ENCODE measurements at regions not wholly inside any gene's neighbourhood (a gene's known extent, or its start where the extent isn't known, plus 50 kb on each side); places are given as distances from the start of the nearest gene placed in this dataset.

DNA sequence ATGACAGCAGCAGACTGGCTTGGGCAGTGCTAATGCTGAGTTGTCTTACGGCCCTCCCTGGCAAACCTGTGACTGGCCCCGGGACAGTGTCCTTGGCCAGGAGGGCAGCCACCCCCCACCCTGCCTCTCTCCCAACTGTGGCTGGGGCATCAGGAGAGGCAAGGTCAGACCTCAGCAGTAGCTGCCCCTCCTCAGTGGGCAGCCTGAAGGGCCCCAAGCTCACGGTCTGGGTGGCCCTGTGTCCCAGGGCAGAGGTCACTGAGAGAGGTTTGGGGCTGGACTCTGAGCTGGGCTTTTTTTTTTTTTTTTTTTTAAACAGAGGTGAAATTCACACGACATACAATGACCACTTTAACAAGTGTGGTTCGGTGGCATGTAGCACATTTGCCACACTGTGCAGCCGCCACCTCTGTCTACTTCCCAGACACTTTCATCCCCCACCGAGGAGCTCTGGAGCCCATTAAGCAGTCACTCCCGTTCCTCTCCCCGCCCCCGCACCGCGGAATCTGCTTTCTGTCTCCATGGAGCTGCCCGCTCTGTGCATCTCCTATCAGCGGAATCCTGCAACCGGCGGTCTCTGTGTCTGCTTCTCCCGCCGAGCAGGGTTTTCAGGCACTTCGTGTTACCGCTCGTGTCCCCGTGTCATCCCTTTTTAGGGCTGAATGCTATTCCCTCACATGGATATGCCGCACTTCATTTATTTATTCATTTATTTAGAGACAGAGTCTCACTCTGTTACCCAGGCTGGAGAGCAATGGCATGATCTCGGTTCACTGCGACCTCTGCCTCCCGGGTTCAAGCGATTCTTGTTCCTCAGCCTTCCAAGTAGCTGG is 67.9 kb upstream of the GATA5 start:
- intact Hi-C loops (cut with micrococcal nuclease), result no loop called here
- DNase-seq (no peak), ATAC-seq (peak; percentile 6)

DNA sequence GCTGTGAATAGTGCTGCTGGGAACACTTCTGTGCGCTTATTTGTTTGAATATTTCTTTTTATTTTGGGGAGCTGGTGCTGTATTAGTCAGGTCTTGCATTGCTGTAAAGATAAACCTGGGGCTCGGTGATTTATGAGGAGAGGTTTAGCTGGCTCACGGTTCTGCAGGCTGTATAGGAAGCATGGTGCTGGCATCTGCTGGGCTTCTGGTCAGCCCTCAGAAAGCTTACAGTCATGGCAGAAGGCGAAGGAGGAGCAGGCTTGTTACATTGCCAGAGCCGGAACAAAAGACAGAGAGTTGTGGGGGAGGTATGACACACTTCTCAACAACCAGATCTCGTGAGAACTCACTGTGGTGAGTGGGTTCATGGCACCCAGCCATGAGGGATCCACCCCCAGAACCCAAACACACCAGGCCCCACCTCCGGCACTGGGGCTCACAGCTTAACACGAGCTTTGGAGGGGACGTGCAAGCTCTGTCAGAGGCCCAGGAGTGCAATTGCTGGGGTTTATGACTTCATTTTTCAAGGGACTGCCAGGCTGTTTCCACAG is 68.8 kb upstream of the GATA5 start:
- ATAC-seq (no peak), DNase-seq (no peak)
- intact Hi-C loops (cut with micrococcal nuclease), result no loop called here

DNA sequence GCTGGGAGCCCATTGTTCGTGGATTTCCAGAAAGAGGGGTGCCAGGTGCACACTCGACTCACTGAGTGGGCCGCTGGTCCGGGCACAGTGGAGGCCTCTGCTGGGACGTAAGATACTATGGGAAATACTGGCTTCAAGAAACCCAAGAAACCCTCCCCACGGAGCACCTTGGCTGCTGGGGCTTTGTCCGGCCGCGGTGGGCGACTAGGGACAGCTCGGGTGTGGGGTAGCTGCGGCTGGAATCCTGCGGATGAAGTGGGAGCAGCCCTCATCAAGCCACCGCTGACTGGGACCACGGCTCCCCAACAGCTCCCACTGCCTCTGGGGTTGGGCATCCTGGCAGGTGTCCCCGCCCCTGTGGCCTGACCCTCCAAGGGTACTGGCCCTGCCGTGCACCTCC is 69.5 kb upstream of the GATA5 start:
- DNase-seq, result no peak
- intact Hi-C loops (cut with micrococcal nuclease), result no loop called here
- ATAC-seq, result no peak

DNA sequence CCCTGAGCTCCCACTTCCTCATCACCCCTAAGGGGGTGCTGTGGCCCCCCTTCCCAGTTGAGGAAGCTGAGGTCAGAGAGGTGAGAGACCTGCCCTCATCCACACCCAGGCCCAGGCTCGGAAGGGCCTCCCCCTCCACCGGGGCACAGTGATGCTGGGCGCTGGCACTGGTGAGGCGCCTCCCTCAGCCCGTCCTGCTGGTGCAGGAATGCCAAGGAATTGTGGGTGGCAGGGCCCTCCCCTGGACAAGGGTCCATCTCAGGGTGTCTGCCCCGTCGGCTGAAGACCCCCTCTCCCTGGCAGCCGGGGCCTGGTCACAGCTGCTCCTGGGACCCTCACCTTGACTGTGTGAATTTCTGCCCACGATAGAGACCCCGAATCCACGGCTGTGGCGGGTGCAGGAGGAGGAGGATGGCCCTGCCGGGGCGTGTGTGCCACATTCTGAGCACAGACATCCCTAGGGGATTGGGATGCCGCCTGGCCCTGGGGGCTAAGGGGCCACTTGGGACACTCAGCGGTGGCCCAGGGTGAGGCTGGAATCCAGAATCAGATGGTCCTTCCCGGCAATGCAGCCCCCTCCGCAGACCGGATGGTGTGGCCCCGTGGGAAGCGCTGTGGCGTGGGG is 70.2 kb upstream of the GATA5 start:
- ATAC-seq, result no peak
- DNase-seq, result no peak
- intact Hi-C loops (cut with micrococcal nuclease), result no loop called here

DNA sequence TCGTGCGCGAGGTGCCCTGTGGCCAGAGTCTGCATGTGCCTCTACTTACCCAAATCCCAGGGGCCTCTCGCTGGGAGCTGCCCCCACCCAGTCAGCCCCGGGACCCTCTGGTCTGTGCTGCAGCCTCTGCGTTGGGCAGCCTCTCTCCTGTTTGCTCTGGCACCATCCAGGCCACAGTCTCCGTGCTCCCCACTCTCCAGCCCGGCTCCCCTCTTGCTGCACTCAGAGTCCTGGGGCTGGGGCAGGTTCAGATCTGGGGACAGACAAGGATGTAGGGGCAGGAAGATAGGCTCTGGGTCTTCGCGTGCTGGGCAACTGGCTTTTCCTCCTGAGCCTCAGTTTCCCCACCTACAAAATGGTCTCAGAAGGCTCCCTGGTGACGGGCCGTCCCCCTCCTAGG is 70.8 kb upstream of the GATA5 start:
- DNase-seq (no peak), ATAC-seq (no peak)
- intact Hi-C loops (cut with micrococcal nuclease), result no loop called here

DNA sequence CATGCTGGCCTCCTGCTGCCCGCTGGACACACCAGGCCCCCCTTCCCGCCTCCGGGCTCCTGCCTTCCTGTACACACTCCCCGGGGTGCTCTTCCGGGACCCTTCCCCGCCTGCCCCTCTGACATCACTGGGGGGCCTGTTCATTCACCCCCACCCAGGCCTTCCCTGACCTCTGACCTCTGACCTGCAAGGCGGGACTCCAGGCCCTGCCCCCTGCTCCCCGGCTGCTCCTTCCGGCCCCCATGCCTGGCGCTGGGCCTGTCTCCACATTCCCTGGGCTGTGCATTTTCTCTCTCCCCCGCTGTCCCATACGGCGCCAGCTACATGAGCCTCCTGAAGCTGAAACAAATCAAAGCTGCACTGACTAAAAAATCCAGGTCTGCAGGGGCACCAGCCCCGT is 71.6 kb upstream of the GATA5 start:
- DNase-seq (no peak), ATAC-seq (no peak)
- intact Hi-C loops (cut with micrococcal nuclease), result no loop called here

DNA sequence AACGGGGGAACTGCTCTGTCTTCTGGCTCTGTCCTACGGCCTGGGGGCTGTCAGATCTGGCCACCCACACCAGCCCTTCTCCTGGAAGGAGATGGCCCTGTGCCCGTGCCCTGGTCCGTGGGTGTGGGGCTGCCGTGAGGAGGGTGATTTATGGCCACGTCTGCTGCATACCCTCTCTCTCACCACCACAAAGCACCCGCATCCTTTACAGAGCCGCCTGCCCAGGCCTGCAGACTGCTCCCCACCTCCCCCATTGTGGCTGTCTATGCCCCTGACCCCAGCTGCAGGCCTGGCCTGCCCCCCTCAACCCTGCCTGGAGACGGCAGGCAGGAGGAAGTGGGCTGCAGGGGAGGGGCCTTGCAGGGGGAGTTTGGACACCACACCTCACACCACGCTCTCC is 72.7 kb upstream of the GATA5 start:
- DNase-seq (no peak), ATAC-seq (no peak)
- intact Hi-C loops (cut with micrococcal nuclease), result no loop called here

DNA sequence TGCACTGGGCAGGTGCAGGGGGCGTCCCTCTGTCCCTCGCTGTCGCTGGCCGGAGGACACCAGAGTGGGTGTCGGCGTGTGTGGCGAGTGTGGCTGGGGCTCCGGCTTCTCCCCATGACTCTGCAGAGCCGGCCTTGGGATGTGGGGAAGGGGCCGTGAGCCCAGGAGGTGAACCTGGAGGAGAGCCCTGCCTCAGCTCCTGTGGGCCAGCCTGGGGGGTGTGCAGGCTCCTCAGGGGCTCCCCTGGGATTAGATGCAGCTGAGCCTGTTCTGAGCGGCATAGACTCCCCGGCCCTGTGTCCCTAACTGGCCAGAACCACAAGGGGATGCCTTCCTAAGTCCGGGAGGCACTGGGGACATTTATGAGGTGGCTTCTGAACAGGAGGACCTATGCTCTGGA is 73.2 kb upstream of the GATA5 start:
- DNase-seq (no peak), ATAC-seq (no peak)
- intact Hi-C loops (cut with micrococcal nuclease), result no loop called here

DNA sequence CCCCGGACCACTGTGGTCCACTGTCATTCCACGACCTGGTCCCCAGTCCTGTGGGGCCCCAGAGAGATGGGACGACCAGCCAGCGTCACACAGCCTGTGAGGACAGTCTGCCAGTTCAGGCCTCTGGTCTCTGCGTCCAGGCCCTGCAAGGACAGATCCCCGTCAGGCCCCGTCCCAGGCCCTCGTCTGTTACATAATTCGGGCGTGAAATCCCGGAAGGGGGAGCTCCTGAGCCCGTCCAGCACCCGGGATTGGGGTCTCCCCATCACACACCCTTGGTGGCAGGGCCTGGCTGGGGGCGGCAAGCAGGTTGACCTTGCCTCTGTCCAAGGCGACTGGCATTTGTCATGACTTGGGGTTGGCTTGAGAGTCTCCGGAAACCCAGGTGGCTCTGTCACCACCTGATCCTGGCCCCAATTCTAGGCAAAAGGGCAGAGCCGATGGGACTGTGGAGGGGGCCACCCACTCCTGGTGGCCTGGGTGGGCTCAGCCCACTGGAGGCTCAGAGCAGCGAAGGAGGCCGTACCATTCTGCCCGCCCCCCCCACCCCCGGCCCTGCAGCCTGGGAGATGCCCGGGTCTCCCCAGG is 73.8 kb upstream of the GATA5 start:
- ATAC-seq (peak; percentile 48), DNase-seq (peak; percentile 71)
- intact Hi-C loops (cut with micrococcal nuclease), result no loop called here

DNA sequence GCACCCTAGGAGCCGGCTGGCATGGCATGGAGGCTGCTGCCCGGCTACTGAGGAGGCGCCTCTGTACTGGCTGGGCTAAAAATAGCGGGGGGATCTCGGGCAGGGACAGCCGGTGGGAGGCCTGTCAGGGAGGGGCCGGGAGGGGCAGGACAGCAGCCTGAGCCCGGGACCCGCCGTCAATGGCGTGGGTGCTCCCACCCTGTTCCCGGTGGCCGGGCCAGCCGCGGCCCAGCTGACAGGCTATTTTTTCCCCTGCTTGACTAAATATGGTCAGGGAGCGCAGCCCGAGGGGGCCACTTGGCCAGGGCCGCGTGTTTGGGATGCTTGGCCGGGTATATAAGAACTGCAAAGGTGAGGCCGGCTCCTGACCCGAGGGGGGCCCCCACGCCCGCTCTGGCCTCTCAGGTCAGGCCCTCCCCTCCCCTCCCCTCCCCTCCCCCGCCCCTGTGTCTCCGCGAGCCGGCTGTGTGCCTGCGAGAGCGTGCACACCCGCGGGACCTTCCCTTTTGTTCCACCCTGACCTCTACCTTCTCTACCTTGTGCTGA is 74.4 kb upstream of the GATA5 start:
- DNase-seq, result peak; percentile 93
- intact Hi-C loops (cut with micrococcal nuclease), result no loop called here
- ATAC-seq, result peak; percentile 83

DNA sequence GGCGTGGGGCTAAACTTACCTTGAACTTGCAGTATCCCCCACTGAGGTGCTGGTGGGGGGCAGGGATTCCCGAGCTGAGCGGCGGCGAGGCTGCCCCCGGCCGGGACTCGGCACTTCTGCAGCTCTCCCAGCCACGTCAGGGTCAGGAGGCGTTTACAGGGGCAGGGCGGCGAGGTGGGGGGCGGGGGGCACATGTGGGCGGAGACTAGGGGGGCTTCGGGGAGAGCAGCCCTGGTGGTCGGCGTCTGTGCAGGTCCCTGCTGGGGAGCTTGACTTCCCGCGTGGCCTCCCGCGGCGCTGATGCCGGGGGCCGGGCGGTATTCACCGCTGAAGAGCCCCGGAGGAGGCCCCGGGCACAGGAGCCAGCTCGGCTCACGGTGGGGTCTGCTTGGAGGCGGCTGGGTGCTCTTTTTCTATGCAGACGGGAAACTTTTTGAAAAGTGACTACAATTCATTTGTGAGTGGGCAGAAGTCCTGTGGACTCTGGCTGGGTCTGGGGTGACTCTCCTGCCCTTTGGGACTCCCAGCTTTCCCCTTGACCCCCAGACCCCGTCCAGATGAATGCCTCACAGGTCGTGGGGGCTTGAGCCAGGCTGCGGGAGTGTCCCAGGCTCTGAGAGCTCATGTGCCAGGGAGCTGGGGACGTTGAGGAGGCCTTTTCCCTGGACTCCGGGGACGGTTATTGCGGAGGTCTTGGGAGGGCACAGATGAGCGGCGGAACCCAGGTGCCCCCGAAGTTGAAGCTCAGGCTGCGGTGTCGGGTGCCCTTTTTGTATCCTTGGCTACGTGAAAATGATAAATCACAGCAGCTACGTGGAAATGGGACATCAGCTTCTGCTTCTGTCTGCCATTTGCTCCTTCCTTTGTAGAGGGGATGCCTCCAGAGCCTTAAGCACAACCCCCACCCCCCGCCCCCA is 75.9 kb upstream of the GATA5 start:
- ATAC-seq (no peak), DNase-seq (no peak)
- intact Hi-C loops (cut with micrococcal nuclease), result no loop called here

DNA sequence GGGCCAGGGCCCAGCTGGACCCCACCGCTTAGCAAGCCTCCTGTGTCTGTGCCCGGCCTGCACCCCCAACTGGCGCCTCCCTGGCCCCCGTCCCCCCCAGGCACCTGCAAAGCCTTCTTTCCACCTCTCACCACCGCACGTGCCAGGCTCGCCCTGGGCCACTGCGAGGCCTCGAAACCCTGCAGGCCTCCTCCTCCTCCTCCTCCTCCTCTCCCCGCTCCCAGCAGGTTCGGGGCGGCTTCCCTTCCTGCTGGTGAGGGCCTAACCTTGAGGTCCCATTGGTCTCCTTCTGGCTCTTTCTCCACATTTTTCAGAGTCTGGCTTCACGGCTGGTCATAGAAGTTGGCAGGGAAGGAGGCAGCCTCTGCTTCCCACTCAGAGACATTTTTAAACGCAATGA is 76.8 kb upstream of the GATA5 start:
- ATAC-seq, result no peak
- DNase-seq, result no peak
- intact Hi-C loops (cut with micrococcal nuclease), result no loop called here

DNA sequence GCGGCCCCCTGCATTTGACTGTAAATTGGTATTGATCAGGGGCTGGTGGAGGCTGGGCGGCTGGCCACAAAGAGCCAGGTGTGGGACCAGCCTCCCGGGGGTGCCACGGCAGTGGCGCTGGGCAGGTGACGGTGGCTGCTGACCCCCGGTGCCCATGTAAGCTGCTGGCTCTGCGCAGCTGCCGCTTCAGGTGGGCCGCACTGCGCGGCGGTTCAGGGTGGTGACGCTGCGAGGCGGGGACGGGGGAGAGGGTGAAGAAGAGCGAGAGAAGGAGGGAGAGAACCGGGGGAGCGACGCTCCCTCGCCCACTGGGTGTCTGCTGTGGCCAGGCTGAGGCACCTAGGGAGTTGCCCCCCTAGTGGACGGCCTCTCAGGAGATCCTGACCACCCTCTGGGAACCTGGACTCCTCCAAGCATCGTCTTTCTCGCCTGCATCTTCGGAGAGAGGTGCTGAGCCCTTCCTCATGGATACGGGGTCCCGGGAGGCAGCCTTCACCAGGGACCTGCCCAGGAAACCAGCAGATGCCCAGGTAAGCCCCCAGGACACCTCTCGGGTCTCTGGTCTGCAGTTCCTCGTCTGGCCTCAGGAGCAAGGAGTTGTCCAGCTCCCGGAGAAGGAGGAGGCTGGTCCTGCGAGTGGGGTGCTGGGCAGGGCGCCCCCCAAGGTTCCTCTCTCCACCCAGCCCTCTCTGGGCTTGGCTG is 77.5 kb upstream of the GATA5 start:
- intact Hi-C loops (cut with micrococcal nuclease), result no loop called here
- DNase-seq (no peak), ATAC-seq (no peak)

DNA sequence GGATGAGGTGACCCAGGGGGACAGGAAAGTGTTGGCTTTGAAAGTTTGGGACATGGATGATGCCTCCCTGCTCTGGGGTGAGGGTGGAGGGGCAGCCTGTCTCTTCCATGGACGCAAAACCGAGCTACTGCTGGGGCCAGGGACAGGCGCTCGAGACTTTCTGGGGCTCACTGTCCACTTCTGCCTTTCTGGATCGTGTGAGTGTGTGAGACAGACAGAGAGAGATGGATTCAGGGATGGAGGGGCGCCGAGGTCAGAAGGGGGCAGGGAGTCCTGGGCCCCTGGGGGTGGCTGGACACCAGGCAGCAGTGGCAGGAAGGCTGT is 78.0 kb upstream of the GATA5 start:
- ATAC-seq (no peak), DNase-seq (no peak)
- intact Hi-C loops (cut with micrococcal nuclease), result no loop called here

DNA sequence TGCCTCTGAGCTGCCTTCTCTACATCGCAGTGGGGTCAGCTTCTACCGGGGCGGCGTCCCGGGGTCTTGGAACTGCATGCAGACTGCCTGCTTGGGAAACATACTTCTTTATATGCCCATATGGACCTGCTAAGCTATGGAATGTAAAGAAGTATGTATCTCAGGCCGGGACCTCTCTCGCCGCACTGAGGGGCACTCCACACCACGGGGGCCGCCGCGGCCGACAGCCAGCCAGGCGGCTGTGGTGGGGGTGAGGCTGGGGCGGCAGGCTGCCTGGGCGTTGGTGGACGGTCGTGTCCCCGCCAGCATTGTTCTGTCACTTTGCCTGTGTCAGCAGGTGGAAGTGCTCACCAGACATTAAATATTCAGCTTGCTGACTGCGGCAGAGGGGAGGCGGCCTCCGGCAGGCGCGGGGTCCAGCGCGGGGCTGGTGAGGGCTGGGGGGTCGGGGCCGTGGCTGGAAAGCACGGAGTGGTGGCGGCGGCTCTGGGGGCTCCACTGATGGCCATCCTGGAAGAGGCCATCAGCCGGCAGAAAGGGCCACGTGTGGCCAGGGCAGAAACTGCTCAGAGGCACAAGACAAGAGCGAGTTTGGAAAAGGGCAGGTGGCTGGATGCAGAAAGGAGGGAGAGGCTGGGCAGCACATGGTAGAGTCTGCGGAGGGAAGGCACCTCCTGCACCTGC is 78.6 kb upstream of the GATA5 start:
- ATAC-seq (no peak), DNase-seq (no peak)
- intact Hi-C loops (cut with micrococcal nuclease), result no loop called here

DNA sequence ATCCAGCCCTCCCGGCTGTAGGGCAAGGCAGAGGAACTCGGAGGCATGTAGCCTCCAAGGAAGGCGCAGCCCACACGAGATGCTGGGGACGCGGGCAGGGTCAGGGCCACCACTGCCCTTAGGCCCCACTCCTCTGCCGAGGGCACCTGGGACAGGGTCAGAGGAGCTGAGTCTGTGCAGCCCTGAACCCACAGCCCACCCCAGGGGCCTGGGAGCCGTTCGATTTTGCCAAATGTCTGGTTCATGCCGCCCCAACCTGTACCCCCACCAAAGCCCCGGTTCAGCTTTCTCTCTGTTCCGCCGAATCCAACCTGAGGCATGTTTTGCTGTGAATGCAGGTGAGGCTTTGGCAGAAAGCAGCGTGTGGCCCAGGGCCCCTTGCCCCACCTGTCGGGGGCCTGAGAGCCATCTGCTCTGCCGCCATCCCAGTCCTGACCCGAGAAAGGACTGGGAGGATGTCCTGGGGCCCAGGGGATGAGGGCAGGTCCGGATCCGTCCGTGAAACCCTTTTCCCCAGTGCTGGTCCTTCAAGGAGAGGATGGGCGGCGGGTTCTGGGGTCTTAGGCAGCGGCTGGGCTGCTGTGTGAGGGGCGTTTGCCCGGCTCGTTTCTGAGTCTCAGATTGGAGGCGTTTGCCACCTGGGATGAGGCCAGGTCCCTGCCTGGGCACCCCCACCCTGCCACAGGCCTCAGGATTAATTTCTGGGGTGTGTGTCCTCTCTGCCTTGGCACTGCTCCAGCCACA is 79.3 kb upstream of the GATA5 start:
- intact Hi-C loops (cut with micrococcal nuclease), result no loop called here
- ATAC-seq, result no peak
- no peak for DNase-seq

DNA sequence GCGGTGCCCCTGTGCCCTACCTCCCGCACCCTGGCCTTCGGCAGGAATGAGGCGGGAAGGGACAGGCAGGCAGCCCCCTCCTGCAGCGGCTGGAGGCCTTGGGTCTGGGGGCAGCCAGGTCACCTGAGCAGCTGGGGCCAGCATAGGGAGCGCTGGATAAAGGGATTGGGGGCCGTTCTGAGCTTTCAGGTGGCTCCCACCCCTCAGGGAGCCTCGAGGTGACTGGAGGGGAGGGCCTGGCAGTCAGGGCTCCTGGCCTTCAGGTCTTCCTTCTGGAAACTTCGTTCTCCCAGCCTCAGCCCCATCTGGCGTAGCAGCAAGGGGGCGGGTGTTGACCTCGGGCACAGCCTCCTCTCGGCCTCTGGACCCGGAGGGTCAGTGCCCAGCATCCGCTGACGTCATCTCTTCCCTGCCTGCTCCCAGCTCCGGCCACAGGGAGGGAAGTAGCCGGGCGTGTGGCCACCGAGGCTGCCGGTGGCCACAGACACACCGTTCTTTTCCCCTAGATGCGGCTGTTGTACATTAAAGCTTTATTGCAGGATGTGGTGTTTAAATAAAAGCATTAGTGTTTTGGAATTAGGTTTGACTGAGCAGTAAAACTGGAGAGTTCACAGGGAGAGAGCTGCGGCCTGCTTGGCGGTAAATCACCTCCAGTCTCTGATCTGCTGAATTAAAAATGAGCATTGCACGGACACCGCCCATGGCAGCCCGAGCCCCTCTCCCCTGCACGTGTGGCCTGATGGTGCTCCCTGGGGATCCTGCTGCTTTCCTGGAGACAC is 80.0 kb upstream of the GATA5 start:
- intact Hi-C loops (cut with micrococcal nuclease), result no loop called here
- ATAC-seq (no peak), DNase-seq (no peak)

All from left ventricle myocardium superior (tissue), 1 donor.